HG03103 (cell line): ENCODE measurements at regions not wholly inside any gene's neighbourhood (a gene's known extent, or its start where the extent isn't known, plus 50 kb on each side); places are given as distances from the start of the nearest gene placed in this dataset.
"Not testable (repeated sequence)": the region's sequence is repeated elsewhere in the genome, so short reads cannot be mapped to it uniquely, and the experiment has no call there.

ENCODE experiments used
- ATAC-seq: cut with Tn5 transposase; IDR thresholded peaks from one replicate; pipeline ENCODE4 v1.9.1; 2021; ENCODE audit warnings: low read depth; ENCODE audit not compliant: unreplicated experiment

- ATAC-seq = no peak
Measured at GRCh38 chr6:135644394-135644793, 146.9 kb upstream of the AHI1 start.

GRCh38 chr6:135647521-135647920, 150.0 kb upstream of the AHI1 start:
- no peak for ATAC-seq

- peak; percentile 94 for ATAC-seq
Measured at GRCh38 chr6:135651964-135652755, 154.6 kb upstream of the AHI1 start.

GRCh38 chr6:135655055-135655454, 157.5 kb upstream of the AHI1 start:
- ATAC-seq = no peak

- no peak for ATAC-seq
Measured at GRCh38 chr6:135657207-135657606, 159.7 kb upstream of the AHI1 start.

- no peak for ATAC-seq
Measured at GRCh38 chr6:135658481-135658880, 160.9 kb upstream of the AHI1 start.

- ATAC-seq = no peak
Measured at GRCh38 chr6:135658916-135659315, 161.4 kb upstream of the AHI1 start.

- no peak for ATAC-seq
Measured at GRCh38 chr6:135664527-135664926, 167.0 kb upstream of the AHI1 start.

GRCh38 chr6:135665935-135666334, 168.4 kb upstream of the AHI1 start:
- no peak for ATAC-seq

GRCh38 chr6:135667691-135668455, 170.3 kb upstream of the AHI1 start:
- ATAC-seq = no peak

- no peak for ATAC-seq
Measured at GRCh38 chr6:135672256-135672655, 174.7 kb upstream of the AHI1 start.

GRCh38 chr6:135673501-135674309, 176.2 kb upstream of the AHI1 start:
- no peak for ATAC-seq

- no peak for ATAC-seq
Measured at GRCh38 chr6:135675026-135675425, 176.5 kb upstream of the PDE7B start.

- no peak for ATAC-seq
Measured at GRCh38 chr6:135675862-135676261, 175.6 kb upstream of the PDE7B start.

- no peak for ATAC-seq
Measured at GRCh38 chr6:135680964-135681913, 170.3 kb upstream of the PDE7B start.

- no peak for ATAC-seq
Measured at GRCh38 chr6:135686784-135687301, 164.7 kb upstream of the PDE7B start.

- not testable (repeated sequence) for ATAC-seq
Measured at GRCh38 chr6:135688476-135688875, 163.0 kb upstream of the PDE7B start.

GRCh38 chr6:135692426-135692825, 159.1 kb upstream of the PDE7B start:
- ATAC-seq = no peak

GRCh38 chr6:135693811-135694370, 157.6 kb upstream of the PDE7B start:
- no peak for ATAC-seq
